ENCODE measurements at regions not wholly inside any gene's neighbourhood (a gene's known extent, or its start where the extent isn't known, plus 50 kb on each side); places are given as distances from the start of the nearest gene placed in this dataset.

- TF ChIP-seq ATF1 (CRISPR knock-in tag; IDR thresholded peaks at IDR 0.05): no peak
- TF ChIP-seq ATF6 (CRISPR knock-in tag; IDR thresholded peaks at IDR 0.05): no peak
- no peak for TF ChIP-seq ZNF263 (CRISPR knock-in tag; IDR thresholded peaks at IDR 0.05; ENCODE audit: low read depth)
- no peak for TF ChIP-seq MAX (CRISPR knock-in tag; IDR thresholded peaks at IDR 0.05)
- TF ChIP-seq CTCF (IDR thresholded peaks at IDR 0.05): no peak
- no peak for TF ChIP-seq PREB (CRISPR knock-in tag; IDR thresholded peaks at IDR 0.05; ENCODE audit: borderline replicate concordance)
- TF ChIP-seq SMAD4 (CRISPR knock-in tag; IDR thresholded peaks at IDR 0.05): no peak
- TF ChIP-seq USF2 (CRISPR knock-in tag; IDR thresholded peaks at IDR 0.05): no peak
- no peak for TF ChIP-seq E2F1 (CRISPR knock-in tag; IDR thresholded peaks at IDR 0.05)
- TF ChIP-seq ETV6 (CRISPR knock-in tag; IDR thresholded peaks at IDR 0.05): no peak
- no peak for TF ChIP-seq ZNF532 (CRISPR knock-in tag; IDR thresholded peaks at IDR 0.05; ENCODE audit: borderline replicate concordance)
- TF ChIP-seq HMGXB4 (CRISPR knock-in tag; IDR thresholded peaks at IDR 0.05): no peak
- TF ChIP-seq E2F4 (CRISPR knock-in tag; IDR thresholded peaks at IDR 0.05; ENCODE audit: borderline replicate concordance, low read depth): no peak
- TF ChIP-seq NR2C2 (CRISPR knock-in tag; IDR thresholded peaks at IDR 0.05): no peak
Measured at GRCh38 chr20:36093025-36093803, 61.3 kb upstream of the EPB41L1 start.

All from WTC11 (cell line).